ENCODE measurements at regions not wholly inside any gene's neighbourhood (a gene's known extent, or its start where the extent isn't known, plus 50 kb on each side); places are given as distances from the start of the nearest gene placed in this dataset.

- H3K27me3 ChIP-seq (ENCODE audit: control insufficient read depth, insufficient read depth, low read length): no peaks in the 10 kb centered on the region
- no CpG with 5 or more reads among the region's 1 CpG for WGBS, 2 experiments (ENCODE audit: extremely low coverage in 2 of 2, insufficient read length in 1 of 2)
- no peak overlapping the region for H4K5ac ChIP-seq (ENCODE audit: low read depth, low read length)
- H3K79me1 ChIP-seq (ENCODE audit: low read depth in 1 of 2, low read length in 2 of 2): no peaks in the 10 kb centered on the region
- H4K91ac ChIP-seq (ENCODE audit: insufficient read depth, low read depth, low read length): no peak overlapping the region
- dilution Hi-C loops (cut with HindIII; ENCODE audit: low sequenced_read_pairs, unreplicated experiment): no loop called here
- no peak overlapping the region for H3K4me2 ChIP-seq (ENCODE audit: low read depth, low read length)
- H2BK15ac ChIP-seq (ENCODE audit: low read depth, low read length): no peak overlapping the region
- no peak overlapping the region for H3K14ac ChIP-seq (replicated peaks; ENCODE audit: low read depth, low read length)
- peaks cover 4% of the 10 kb centered on the region for H3K9me3 ChIP-seq (ENCODE audit: control insufficient read depth, insufficient read depth, low read length)
- POLR2A ChIA-PET (ENCODE audit: unreplicated experiment): no interaction called here
- H4K8ac ChIP-seq (ENCODE audit: low read depth in 2 of 2, low read length in 2 of 2): no peak overlapping the region
- H3K9ac ChIP-seq (ENCODE audit: low read depth, low read length): no peak overlapping the region
- no peak overlapping the region for H3K18ac ChIP-seq (ENCODE audit: low read depth, low read length)
- H2BK120ac ChIP-seq (ENCODE audit: low read depth, low read length): no peak overlapping the region
- in situ Hi-C loops (cut with MboI; ENCODE audit: low sequenced_read_pairs): no loop called here
- no peak overlapping the region for H3K4me3 ChIP-seq (ENCODE audit: insufficient read depth, low read depth, low read length)
- no peak overlapping the region for H2BK20ac ChIP-seq (ENCODE audit: low read depth, low read length)
- H4K20me1 ChIP-seq (ENCODE audit: insufficient read depth, low read length): no peaks in the 10 kb centered on the region
- H2AFZ ChIP-seq (replicated peaks; ENCODE audit: low read length, poor library complexity): no peak overlapping the region
- H3K9me1 ChIP-seq (ENCODE audit: insufficient read depth, low read length): no peaks in the 10 kb centered on the region
- no peak overlapping the region for H3K4ac ChIP-seq (ENCODE audit: low read depth, low read length)
- H2AK9ac ChIP-seq (replicated peaks; ENCODE audit: low read depth, low read length, poor library complexity): no peak overlapping the region
- TF ChIP-seq MAZ (IDR thresholded peaks at IDR 0.05; ENCODE audit: borderline replicate concordance, low read depth, low read length) (no peak), FOS (IDR thresholded peaks at IDR 0.05; ENCODE audit: low read depth, low read length) (no peak), ELK1 (IDR thresholded peaks at IDR 0.05; ENCODE audit: borderline replicate concordance, low read depth, low read length) (no peak), POLR2A (IDR thresholded peaks at IDR 0.05; ENCODE audit: low read depth, low read length) (no peak), BHLHE40 (IDR thresholded peaks at IDR 0.05; ENCODE audit: low read depth, low read length) (no peak), RCOR1 (IDR thresholded peaks at IDR 0.05; ENCODE audit: insufficient replicate concordance, low read length) (no peak)
- BruUV-seq (replicated peaks): no TSS peak
- CTCF ChIA-PET: interaction anchor here (1.3 kb wide), 1 partner anchor 10 kb away, joined by 4 read pairs; no protein-coding TSS in a partner anchor
- intact Hi-C loops (cut with micrococcal nuclease): no loop called here
- H2BK5ac ChIP-seq (ENCODE audit: low read depth, low read length, poor library complexity, severe bottlenecking): no peak overlapping the region
- no peak overlapping the region for H3K27ac ChIP-seq (ENCODE audit: insufficient read depth, low read length)
- no peak for DNase-seq
- H3K36me3 ChIP-seq (ENCODE audit: control insufficient read depth, insufficient read depth, low read length): no peaks in the 10 kb centered on the region
- no peak overlapping the region for H3K56ac ChIP-seq (ENCODE audit: extremely low read depth, insufficient read depth, low read length)
- no peak overlapping the region for H2AK5ac ChIP-seq (ENCODE audit: low read depth, low read length)
- ATAC-seq (ENCODE audit: low read depth): no peak
- H3K4me1 ChIP-seq (ENCODE audit: control insufficient read depth, insufficient read depth, low read length): no peaks in the 10 kb centered on the region
- no peak overlapping the region for H3K23ac ChIP-seq (ENCODE audit: low read depth, low read length)
These were observed 544.9 kb upstream of the DDX18 start for GRCh38 chr2:117269574-117269973.
